ENCODE measurements at regions not wholly inside any gene's neighbourhood (a gene's known extent, or its start where the extent isn't known, plus 50 kb on each side); places are given as distances from the start of the nearest gene placed in this dataset.
"Not testable (repeated sequence)": the region's sequence is repeated elsewhere in the genome, so short reads cannot be mapped to it uniquely, and the experiment has no call there.

- intact Hi-C loops (cut with micrococcal nuclease): loop anchor here (5.0 kb wide), 1 partner anchor 1797 kb away; no protein-coding TSS in a partner anchor
- H3K9me3 Mint-ChIP-seq: no peaks in the 10 kb centered on the region
- H3K4me3 Mint-ChIP-seq: no peak overlapping the region
- CTCF ChIA-PET: no interaction called here
- H3K27ac Mint-ChIP-seq: no peak overlapping the region
- H3K36me3 Mint-ChIP-seq (ENCODE audit: low read depth): no peaks in the 10 kb centered on the region
- no peak for ATAC-seq (ENCODE audit: low read depth)
- POLR2A ChIA-PET: no interaction called here
- no peaks in the 10 kb centered on the region for H3K27me3 Mint-ChIP-seq
- peaks cover 22% of the 10 kb centered on the region for H3K4me1 Mint-ChIP-seq
- no peak for TF ChIP-seq CTCF (IDR thresholded peaks at IDR 0.05)
- no peak for DNase-seq
Measured at GRCh38 chr3:34109846-34110245, 311.4 kb downstream of the PDCD6IP start.

- no peak overlapping the region for H3K4me3 Mint-ChIP-seq
- TF ChIP-seq CTCF (IDR thresholded peaks at IDR 0.05): no peak
- no peaks in the 10 kb centered on the region for H3K36me3 Mint-ChIP-seq (ENCODE audit: low read depth)
- intact Hi-C loops (cut with micrococcal nuclease): no loop called here
- H3K27ac Mint-ChIP-seq: no peak overlapping the region
- no peak for ATAC-seq (ENCODE audit: low read depth)
- CTCF ChIA-PET: no interaction called here
- H3K9me3 Mint-ChIP-seq: peaks cover 7% of the 10 kb centered on the region
- no peaks in the 10 kb centered on the region for H3K27me3 Mint-ChIP-seq
- POLR2A ChIA-PET: no interaction called here
- DNase-seq: no peak
- peaks cover 22% of the 10 kb centered on the region for H3K4me1 Mint-ChIP-seq
Measured at GRCh38 chr3:34111361-34111760, 312.9 kb downstream of the PDCD6IP start.

DNA sequence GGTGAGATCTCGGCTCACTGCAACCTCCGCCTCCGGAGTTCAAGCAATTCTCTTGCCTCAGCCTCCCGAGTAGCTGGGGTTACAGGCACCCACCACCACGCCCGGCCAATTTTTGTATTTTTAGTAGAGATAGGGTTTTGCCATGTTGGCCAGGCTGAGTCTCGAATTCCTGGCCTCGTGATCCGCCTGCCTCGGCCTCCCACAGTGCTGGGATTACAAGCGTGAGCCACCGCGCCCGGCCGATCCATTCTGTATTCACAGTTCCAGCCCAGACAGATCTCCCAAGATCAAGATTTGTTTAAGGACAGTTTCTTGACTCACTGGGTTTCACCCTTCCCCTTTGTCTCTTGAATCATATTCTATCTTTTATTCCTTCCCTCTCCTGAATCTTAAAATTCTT lies 313.8 kb downstream of the PDCD6IP start:
- H3K9me3 Mint-ChIP-seq; H3K27me3 Mint-ChIP-seq; intact Hi-C loops (cut with micrococcal nuclease); POLR2A ChIA-PET; ATAC-seq (ENCODE audit: low read depth); H3K4me3 Mint-ChIP-seq; DNase-seq; CTCF ChIA-PET; H3K27ac Mint-ChIP-seq; H3K36me3 Mint-ChIP-seq (ENCODE audit: low read depth): not testable (repeated sequence)
- H3K4me1 Mint-ChIP-seq: peaks cover 17% of the 10 kb centered on the region

GRCh38 chr3:34131091-34131490 lies 332.7 kb downstream of the PDCD6IP start:
- no peak for DNase-seq
- ChIA-PET POLR2A (no interaction called here), CTCF (no interaction called here)
- Mint-ChIP-seq H3K36me3 (ENCODE audit: low read depth) (no peaks in the 10 kb centered on the region), H3K27ac (no peak overlapping the region), H3K4me1 (no peaks in the 10 kb centered on the region), H3K4me3 (no peak overlapping the region), H3K27me3 (no peaks in the 10 kb centered on the region), H3K9me3 (peaks cover 7% of the 10 kb centered on the region)
- intact Hi-C loops (cut with micrococcal nuclease): no loop called here
- no peak for TF ChIP-seq CTCF (IDR thresholded peaks at IDR 0.05)
- ATAC-seq (ENCODE audit: low read depth): no peak

- DNase-seq (no peak), ATAC-seq (ENCODE audit: low read depth) (no peak)
- POLR2A ChIA-PET: no interaction called here
- Mint-ChIP-seq H3K36me3 (ENCODE audit: low read depth) (no peaks in the 10 kb centered on the region), H3K4me3 (no peak overlapping the region), H3K9me3 (peaks cover 10% of the 10 kb centered on the region), H3K27me3 (no peaks in the 10 kb centered on the region), H3K27ac (no peak overlapping the region), H3K4me1 (no peaks in the 10 kb centered on the region)
- TF ChIP-seq CTCF (IDR thresholded peaks at IDR 0.05): no peak
- CTCF ChIA-PET: no interaction called here
- intact Hi-C loops (cut with micrococcal nuclease): no loop called here
Measured at GRCh38 chr3:34132069-34132692, 333.8 kb downstream of the PDCD6IP start.

DNA sequence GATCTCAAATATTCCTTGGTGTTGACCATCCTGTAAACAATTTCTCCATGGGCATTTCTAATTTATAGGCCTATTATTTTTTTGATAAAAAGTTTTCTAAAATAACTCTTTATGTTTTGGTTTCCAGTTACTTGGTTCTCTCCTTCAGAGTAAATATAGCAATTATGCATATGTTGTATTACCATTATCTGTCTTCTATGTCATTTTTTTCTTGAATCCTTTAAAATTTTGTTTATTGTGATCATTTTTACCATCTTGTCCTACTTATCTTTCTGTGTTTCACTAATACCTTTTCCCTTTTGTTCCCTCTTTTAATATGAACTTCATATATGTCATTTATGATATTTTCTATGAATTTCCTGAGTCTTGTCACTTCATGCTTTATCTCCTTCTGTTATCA lies 341.1 kb downstream of the PDCD6IP start:
- H3K4me1 Mint-ChIP-seq: no peaks in the 10 kb centered on the region
- DNase-seq: no peak
- no peaks in the 10 kb centered on the region for H3K36me3 Mint-ChIP-seq (ENCODE audit: low read depth)
- no peak for ATAC-seq (ENCODE audit: low read depth)
- intact Hi-C loops (cut with micrococcal nuclease): no loop called here
- H3K4me3 Mint-ChIP-seq: no peak overlapping the region
- no peaks in the 10 kb centered on the region for H3K27me3 Mint-ChIP-seq
- TF ChIP-seq CTCF (IDR thresholded peaks at IDR 0.05): no peak
- H3K27ac Mint-ChIP-seq: no peak overlapping the region
- peaks cover 18% of the 10 kb centered on the region for H3K9me3 Mint-ChIP-seq
- ChIA-PET POLR2A (no interaction called here), CTCF (no interaction called here)

Measured in activated B cell treated with CpG ODN at 0.5 μM for 24 hours (primary cell).